ENCODE measurements at regions not wholly inside any gene's neighbourhood (a gene's known extent, or its start where the extent isn't known, plus 50 kb on each side); places are given as distances from the start of the nearest gene placed in this dataset.

- ATAC-seq = no peak
- H3K9me3 Mint-ChIP-seq = no peaks in the 10 kb centered on the region
These were observed 84.7 kb upstream of the ELAC2 start for GRCh38 chr17:13102477-13102876.

GRCh38 chr17:13099926-13100325 lies 82.1 kb upstream of the ELAC2 start:
- ATAC-seq (no peak), DNase-seq (ENCODE audit: low spot score) (no peak)
- Histone ChIP-seq H3K9me2 (ENCODE audit: insufficient read depth) (0 out of 2 replicates have a peak, but pooled peaks cover 3% of the 10 kb centered on the region), H3K27ac (ENCODE audit: low read depth) (no peak overlapping the region), H3K4me1 (ENCODE audit: insufficient read depth) (no peaks in the 10 kb centered on the region), H4K20me1 (replicated peaks; ENCODE audit: insufficient read depth) (no peaks in the 10 kb centered on the region), H3K79me2 (replicated peaks; ENCODE audit: insufficient read depth) (no peaks in the 10 kb centered on the region), H3K27me3 (ENCODE audit: insufficient read depth) (no peaks in the 10 kb centered on the region), H2AFZ (peak overlapping the region; percentile 78; the same call in 1 of the 2 replicates), H3K4me3 (no peak overlapping the region), H3K4me2 (no peak overlapping the region), H3K36me3 (ENCODE audit: insufficient read depth) (no peaks in the 10 kb centered on the region), H3F3A (replicated peaks; ENCODE audit: low read depth) (no peaks in the 10 kb centered on the region)
- H3K4me1 Mint-ChIP-seq = peaks cover 7% of the 10 kb centered on the region
- no peaks in the 10 kb centered on the region for H3K36me3 Mint-ChIP-seq (ENCODE audit: low read depth)
- peaks cover 2% of the 10 kb centered on the region for H3K27me3 Mint-ChIP-seq (ENCODE audit: insufficient read depth, low read depth, poor library complexity)
- no peak overlapping the region for H3K27ac Mint-ChIP-seq
- H3K9me3 Mint-ChIP-seq = no peaks in the 10 kb centered on the region
- H3K4me3 Mint-ChIP-seq = no peak overlapping the region
- TF ChIP-seq CTCF (conservative IDR thresholded peaks at IDR 0.05; ENCODE audit: low read depth in 2 of 2) (no peak), POLR2AphosphoS5 (IDR thresholded peaks at IDR 0.05; ENCODE audit: low read depth) (no peak), ZNF331 (CRISPR knock-in tag; IDR thresholded peaks at IDR 0.05; ENCODE audit: low read depth) (no peak), STAT1 (IDR thresholded peaks at IDR 0.05; ENCODE audit: unreplicated experiment) (no peak), NANOG (IDR thresholded peaks at IDR 0.05; ENCODE audit: borderline replicate concordance) (no peak), ZNF114 (CRISPR knock-in tag; IDR thresholded peaks at IDR 0.05) (no peak), ZNF462 (CRISPR knock-in tag; IDR thresholded peaks at IDR 0.05) (no peak), ETS1 (IDR thresholded peaks at IDR 0.05) (no peak)

More at GRCh38 chr17:13102477-13102876, 84.7 kb upstream of the ELAC2 start:
- H3K4me1 Mint-ChIP-seq = peaks cover 10% of the 10 kb centered on the region
- Histone ChIP-seq H3K9me2 (ENCODE audit: insufficient read depth) (no peaks in the 10 kb centered on the region), H3F3A (replicated peaks; ENCODE audit: low read depth) (no peaks in the 10 kb centered on the region), H4K20me1 (replicated peaks; ENCODE audit: insufficient read depth) (no peaks in the 10 kb centered on the region), H3K27ac (ENCODE audit: low read depth) (no peak overlapping the region), H3K4me1 (ENCODE audit: insufficient read depth) (peaks cover 7% of the 10 kb centered on the region; the same call in 1 of the 2 replicates), H3K79me2 (replicated peaks; ENCODE audit: insufficient read depth) (no peaks in the 10 kb centered on the region), H3K4me2 (no peak overlapping the region), H3K36me3 (ENCODE audit: insufficient read depth) (no peaks in the 10 kb centered on the region), H2AFZ (no peak overlapping the region), H3K27me3 (ENCODE audit: insufficient read depth) (no peaks in the 10 kb centered on the region), H3K4me3 (no peak overlapping the region)
- H3K4me3 Mint-ChIP-seq = no peak overlapping the region
- H3K36me3 Mint-ChIP-seq (ENCODE audit: low read depth) = no peaks in the 10 kb centered on the region
- no peak for DNase-seq (ENCODE audit: low spot score)
- no peaks in the 10 kb centered on the region for H3K27me3 Mint-ChIP-seq (ENCODE audit: insufficient read depth, low read depth, poor library complexity)
- TF ChIP-seq CREB1 (CRISPR knock-in tag; IDR thresholded peaks at IDR 0.05; ENCODE audit: low read depth) = no peak
- TF ChIP-seq CTCF (conservative IDR thresholded peaks at IDR 0.05; ENCODE audit: low read depth in 2 of 2) = no peak
- H3K27ac Mint-ChIP-seq = no peak overlapping the region
